CD4-positive, alpha-beta T cell treated with Interleukin-6 at 100 ng/mL for 8 hours (primary cell): ENCODE measurements at regions not wholly inside any gene's neighbourhood (a gene's known extent, or its start where the extent isn't known, plus 50 kb on each side); places are given as distances from the start of the nearest gene placed in this dataset.

Experiments
- DNase-seq: peaks from one replicate; pipeline ENCODE4 v3.0.0-alpha.2; 2020; ENCODE audit warnings: mixed read lengths, low spot score

DNA sequence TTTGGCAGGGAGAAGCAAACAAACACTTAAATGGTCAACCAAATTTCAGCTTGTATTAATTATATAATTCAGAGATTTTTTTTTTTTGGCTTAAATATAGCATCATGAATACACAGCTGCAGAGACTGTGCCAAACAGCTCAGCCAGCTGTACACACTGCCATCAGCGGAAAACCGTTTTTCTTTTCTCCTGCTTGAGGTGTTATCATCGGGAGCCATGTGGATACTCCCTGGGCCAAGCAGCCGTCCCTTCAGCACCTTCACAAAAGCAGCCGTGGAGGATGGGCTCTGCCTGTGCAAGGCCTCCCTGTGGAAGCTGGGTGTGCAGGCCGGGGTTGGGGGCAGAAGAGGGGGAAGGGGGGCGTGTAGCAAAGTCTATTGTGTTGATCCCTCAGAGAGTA, 85.0 kb downstream of the NUF2 start:
- DNase-seq, result no peak

DNA sequence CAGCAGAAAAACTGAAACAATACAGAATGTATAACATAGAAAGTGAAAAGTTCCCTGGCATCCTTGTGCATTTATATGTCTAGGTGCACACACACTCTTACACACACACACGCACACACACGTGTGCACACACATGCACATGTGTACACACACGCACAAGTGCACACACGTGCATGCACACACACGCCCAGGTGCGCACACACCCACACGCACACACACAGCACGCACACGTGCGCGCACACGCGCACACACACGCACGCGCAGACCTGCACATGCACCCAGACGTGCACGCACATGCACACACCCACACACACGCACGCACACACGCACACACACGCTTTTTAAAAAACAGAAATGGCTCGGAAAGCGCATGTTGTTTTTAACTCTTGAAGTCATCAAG, 86.5 kb downstream of the NUF2 start:
- no peak for DNase-seq

DNA sequence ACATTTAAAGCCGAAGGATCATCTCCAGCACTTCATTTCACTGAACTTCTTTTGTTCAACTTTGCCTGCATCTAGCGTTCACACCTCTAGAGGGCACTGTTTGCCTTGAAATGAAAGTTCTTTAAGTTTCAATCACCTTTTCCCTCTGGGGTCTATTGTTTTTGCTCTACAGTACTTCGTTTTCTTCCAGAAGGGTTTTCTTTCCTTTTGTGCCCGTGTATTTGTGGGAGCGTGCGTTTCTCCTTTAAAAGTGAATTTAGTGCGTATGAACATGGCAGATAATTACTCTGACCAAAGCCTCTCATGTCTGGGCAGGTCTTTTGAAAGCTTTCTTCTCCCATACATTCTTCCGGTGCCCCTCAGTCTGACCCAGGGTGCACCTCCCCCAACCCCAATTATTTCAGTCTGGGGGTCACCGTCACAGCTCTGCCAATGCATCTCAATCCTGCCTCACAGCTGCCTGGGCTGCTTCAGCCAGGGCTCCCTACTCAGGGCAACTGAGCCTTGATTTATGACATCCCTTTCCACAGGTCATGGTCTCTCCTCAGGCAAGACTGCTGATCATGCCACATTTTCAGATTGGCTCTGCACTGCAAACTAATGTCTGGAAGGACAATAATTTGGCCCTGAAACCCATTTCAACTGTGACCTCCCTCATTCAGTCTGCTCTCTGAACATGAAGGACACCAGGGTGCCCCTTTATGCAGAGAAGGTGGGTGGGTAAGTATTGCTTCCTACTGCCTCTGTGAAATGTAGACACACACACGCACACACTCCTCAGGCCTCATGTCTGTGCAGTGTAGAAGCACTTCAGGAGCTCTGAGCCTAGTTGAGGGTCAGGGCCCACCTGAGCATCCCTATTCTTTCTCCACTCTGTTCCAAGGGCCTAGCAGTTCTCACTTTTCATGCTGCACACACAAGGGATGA, 88.6 kb downstream of the NUF2 start:
- DNase-seq, result peak; percentile 7

DNA sequence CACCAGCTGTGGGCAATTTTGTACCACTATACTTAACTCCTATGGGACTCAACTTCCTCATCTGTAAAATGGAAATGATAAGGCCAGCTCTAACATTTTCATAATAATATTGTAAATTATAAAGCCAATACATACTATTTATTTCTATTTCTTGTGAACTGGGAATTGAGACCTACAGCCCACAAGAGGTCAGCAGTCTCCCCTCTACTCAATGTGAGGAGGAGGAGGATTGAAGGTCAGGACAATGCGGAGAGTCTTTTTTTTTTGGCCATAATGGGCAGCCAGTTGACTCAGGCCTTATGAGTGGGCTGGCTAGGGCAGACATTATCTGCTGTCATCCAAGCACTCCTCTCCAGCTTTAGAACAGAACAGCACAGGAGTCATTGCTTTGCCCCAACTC, 90.5 kb downstream of the NUF2 start:
- no peak for DNase-seq

DNA sequence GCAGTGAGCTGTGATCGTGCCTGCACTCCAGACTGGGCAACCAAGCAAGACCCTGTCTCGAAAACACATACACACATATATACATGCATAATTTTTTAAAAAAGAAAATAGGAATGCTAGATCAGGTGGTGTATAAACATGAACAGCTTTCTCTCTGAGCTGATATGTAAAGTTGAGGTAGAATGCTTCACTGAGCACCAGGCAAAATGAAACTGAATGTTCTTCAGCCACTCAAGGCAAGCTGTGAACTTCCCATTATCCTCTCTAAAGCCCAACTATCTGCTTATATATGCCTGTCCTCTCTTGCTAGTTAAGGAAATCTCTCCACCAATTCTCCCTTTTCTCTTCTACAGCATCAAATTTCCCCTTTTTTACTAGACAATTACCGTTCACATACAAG, 93.0 kb downstream of the NUF2 start:
- no peak for DNase-seq

DNA sequence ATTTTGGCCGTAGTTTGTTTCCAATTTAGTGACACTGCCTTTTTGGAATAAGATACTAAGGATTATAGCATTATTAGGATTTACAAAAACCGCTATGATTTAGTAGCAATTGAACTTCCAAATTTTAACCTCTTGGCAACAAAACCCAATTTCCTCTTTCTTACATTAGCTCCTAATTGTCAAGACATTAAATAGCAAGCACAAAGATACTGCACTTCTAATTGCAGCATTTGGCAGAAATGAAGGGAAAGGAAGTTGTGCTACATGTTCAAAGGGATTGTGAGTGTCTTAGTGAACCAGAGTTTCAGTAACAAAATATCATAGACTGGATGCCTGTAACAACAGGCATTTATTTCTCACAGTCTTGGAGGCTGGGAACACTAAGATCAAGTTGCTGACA, 99.9 kb downstream of the NUF2 start:
- DNase-seq, result no peak

DNA sequence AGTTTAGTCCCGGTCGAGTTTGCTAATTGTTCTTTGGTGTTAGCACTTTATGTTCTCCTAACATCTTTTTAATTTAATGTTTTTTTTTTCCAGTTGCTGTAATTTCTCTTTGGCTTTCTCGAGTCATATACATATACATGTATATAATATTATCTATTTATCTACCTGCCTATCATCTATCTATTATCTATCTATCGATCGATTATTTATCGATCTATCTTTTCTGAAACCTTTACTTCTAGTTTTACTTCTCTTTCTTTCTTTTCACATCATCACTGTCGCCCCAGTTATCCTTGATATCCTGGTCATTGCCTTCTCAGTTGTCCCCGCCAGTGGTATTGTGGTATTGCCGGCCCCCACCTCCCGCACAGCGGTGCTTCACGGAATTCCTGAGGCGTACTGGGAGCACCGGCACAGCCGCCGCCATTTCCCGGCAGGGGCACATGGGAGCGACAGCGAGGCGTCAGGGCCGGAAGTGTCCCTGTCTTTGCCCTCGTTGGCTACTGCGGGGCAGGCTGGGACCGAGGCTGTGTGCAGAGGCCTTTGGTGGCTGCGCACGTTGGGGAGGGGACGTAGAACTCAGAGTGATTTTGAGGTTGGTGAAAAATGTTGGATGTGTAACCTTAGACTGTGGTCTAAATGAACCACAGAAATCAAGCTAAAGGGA, 101.1 kb downstream of the NUF2 start:
- no peak for DNase-seq

DNA sequence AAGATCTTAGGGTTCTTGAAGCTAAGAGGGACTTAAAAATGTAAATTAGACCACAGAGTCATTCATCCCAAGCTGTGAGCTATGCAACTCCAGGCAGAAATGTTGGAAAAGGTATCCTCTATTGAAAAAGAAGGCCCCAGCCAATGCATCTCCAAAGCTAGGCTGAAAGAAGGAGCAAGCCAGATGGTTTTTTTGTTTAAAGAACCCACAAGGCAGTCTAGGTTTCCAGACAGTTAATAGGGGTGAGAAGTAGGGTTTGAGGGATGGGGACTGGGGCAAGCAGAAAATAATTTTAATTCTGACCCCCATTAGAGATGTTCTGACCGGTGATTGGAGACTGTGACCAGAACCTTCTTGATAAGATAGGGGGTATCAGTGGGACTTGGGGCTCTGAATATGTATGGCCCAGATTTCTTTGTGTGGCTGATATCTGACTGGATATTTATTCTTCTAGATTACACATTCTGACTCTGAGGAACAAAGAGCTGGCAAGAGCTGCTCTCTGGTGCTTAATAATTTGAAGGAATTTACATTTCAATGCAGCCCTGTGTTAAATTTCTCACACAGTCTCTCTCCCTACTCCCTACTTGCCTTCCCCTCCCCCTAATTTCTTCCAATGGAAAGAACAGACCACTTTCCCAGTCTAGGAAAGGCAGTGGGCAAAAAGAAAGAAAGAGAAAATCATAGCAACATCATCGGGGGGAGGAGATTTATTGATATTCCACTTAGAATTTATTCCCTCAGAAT, 104.9 kb downstream of the NUF2 start:
- DNase-seq, result no peak

DNA sequence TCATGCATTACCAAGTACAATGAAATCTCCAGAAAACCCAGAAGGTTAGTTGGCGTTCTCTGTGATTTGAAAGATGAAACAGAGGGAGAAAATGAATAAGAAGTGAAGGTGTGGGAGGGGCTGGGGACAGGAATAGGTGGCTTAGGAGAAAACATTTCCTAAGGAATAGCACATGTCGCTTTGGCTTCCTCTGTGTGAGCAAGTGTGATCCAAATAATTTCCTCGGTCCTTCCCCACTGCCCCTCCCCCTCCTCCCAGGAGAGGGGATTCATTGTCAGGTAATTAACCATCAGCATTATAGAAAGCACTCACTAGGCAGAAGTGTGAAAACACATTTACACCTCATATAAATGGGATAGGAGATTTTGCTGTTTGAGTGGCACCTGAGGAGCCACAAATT, 105.5 kb downstream of the NUF2 start:
- no peak for DNase-seq

DNA sequence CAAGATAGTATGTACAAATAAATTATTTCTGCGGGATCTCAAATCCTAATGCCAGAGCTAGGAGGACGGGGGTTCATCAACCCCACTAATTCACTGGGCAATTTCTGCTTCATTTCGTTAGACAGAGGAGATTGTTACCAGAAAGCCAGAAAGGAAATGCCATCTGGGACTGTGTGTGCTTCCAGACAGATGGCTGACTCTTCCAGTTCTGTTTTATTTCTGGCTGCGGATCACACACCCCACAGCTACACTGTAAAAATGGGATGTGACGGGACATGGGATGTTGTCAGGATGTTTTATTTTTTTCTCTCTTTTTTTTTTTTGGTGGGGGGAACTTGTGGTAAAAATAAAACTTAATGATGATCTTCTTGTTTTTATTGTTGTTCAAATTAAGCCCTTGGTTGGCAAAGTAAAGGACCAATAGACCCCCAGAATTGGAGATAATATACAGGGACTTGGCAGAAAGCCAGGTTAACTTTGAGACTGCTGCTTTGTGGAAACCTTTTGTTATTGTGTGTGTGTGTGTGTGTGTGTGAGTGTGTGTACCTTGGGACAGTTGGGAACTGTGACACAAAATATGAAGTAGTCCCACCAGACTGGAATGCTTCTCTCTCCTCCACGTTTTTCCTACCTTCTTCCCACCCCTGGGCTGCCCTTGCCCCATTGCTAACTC, 114.5 kb downstream of the NUF2 start:
- DNase-seq, result no peak

DNA sequence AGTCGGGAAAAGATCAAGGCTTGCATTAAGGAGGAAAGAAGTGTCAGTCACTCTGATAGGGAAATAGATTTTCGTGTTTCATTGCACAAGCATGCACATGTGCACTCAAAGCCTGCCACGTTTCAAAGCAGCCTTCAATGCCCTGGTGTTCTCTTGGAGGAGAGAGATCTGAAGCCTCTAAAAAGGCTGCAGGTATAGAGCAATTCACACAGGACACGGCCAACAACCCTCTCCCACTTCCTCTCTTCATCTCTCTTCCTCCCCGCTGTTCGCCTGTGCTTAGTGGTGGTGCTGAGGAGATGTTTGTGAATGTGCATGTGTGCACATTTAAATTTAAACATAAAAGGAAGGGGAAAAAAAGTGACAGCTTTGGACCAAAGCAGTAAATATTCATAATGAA, 117.7 kb downstream of the NUF2 start:
- DNase-seq, result no peak

DNA sequence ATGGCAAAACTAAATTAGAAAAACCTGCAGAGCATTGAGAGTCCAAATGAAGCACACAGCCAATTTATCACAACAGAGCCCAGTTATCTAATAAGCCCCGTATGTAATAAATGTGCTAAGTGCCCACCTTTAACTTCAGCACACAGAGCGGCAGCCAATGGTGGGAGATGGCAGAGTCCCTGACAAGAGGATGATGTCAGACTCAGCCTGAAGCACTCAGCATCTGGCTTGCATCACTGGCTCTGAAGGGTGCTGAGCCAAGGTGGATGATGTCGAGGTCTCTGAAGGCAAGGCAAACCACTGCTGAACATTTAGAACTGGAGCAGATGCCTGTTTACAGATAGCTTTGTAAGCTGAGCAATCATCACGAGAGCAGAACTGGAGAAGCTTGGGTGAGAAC, 118.3 kb downstream of the NUF2 start:
- no peak for DNase-seq

DNA sequence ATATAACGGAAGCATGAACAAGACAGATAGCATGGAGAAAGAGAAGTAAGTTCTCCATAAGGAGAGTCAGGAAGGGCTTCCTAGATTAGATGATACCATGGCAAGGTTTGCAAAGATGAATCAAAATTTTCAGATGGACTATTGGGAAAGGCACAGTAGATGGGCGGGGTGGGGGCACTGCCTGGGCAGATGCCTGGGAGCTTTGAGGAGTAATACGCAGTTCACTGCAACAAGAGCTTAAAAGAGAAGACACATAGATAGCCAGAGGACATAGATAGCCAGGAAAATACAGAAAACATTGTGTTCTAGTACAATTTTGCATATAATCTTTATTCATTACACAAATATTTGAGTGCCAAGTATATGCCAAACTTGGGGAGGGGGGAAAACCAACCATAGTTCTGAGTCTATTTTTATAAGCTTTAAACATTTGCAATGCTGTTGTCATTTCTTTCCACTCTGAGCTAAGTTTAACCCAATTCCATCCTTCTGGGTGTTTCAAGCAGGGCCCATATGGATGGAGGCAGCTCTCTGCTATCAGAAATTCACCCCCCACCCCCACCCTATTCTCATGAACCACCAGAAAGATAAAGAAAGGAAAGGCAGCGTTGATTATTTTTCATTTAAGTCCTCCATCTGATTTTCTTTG, 120.6 kb downstream of the NUF2 start:
- DNase-seq, result no peak

DNA sequence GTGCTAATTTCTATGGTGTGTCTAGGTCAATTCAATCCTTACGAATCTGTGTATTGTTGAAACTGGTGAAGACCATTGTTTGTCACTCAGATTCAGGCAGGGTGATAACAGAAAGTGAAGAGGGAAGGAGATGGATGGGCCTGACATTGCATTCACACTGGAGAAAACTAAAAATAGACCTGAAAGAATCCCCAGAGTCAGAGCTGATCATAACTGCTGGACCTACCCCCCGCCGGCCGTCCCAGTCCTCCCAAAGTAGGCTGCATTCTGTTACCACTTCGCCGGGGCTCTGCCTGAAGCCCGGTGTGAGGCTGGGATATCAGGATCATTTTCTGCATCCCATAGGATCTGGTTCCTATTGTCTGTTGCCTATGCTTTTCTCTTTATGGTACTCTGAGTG, 121.1 kb downstream of the NUF2 start:
- DNase-seq, result no peak

DNA sequence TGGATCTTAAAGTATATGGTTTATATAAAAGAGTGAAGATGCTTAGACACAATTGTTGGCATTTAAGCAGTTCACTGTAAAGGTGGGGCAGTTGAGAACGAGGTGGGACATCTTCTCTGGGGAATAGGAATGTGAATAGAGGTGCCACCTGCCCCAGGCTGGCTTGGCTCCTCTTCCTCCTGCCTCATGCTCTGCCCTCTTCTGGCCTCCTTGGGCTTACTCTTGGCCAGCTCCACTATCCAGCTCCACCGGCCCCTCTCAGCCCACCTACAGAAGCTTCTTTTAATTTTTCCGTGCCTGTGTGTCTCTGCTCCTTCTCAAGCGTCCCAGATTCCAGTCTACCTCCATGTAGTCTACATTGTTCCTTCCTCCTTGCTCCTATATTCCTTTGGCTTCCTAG, 122.1 kb downstream of the NUF2 start:
- DNase-seq, result no peak

DNA sequence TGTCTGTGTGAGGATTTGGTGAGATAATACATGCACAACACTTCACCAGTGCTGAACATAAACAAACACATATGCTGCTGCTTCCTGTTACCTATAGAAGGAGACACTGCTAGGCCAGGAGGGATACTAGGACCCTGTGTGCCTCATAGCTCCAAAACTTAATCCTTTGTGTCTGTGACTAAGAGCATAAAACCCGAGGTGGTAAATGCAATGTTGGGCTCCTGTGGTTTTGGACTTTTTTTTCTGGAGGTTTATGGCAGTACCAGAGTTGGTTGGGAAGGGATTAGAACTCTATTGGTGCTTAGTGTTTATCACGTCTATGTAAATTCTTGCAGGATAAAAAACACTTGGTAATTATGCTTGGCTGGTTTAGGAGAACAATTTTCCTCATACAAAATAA, 122.9 kb downstream of the NUF2 start:
- no peak for DNase-seq

DNA sequence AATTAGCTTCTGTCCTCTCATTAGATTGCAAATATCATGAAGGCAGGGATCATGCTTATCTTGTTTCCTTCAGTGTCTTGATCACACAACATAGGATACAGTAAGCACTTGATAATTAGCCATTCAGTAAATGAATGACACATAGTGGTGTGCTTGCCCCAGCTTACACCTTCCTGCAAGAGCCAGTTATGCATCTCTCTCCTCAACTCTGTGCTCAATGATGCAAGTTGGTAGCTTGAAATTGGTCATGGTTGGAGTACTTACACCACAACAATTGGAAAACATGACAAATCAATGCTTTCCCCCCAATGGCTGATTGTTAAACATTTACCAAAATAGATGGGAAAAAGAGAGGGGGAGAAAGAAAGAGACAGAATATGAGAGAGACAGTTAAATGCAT, 129.2 kb downstream of the NUF2 start:
- no peak for DNase-seq

DNA sequence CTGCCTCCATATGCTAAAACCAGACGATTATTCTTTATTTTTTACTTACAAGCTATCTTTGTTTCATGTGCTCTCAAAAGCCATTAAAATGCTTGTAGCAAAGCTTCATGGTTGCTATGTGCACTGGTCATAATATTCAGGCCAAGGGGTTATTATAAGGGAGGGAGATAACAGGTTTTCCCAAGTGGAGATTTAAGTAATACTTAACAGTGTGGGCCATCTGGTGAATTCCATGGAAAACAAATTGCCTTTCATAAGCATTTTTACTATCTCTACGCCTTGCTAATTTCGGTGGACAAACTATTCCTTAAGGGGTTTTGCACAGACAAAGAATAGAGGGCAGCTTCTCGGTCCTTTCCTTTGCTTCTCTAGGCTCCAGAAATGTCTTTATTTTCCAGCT, 137.8 kb downstream of the NUF2 start:
- no peak for DNase-seq

DNA sequence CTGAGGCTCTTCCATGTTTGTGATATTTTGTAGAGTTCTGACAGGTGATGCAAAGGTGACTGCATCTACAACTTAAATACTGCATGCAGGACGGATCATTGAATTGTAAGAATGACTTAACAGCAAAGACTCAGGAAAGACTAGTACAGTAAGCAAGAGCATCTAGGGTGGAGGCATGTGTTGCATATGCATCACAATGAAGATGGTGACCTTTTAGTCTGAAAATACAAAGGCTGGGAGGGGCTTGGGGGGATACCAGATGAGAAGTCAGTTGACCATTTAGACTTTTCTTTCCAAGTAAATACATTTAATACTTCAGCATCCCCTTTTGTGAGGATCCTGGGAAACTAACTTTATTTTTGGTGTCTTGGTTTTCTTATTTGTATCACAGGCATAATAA, 145.5 kb downstream of the NUF2 start:
- DNase-seq, result no peak

DNA sequence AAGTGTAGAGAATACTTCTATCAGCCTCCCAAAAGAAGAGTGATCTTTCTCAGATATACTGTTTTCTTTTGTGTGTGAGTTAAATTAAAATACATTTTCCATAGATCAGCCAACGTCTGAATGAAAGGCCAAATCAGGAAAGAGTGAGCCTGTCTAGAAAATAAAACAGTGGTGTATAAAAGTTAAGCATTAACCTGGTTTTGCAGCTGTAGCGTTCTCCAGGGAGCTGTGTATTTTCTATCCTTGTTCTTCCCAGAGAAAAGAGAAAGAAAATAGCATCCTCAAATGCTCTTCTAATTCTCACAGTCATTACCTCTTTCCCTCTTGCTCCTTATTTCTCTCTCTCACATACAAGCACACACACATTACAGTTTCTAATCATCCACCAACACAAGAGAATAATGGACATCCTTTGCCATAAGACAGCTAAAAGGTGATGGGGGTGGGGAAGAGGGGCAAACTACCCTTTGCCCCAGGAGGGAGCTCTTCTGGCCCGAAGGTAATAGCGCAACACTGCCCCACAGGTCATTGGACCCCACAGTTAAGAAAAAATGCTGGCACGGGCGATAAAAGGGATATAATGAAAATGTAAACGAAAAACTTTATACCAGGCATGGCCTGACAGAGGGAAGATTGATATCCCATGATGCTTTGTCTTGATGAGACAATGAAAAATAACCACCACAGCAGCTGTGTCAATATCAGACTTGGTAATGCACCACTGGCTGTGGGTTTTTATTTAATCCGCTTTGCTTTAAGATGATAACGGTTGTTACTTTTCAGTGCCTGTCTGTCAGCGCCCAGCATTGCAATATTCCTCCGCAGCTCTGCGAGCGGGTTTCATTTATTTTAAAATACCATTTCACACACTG, 150.3 kb downstream of the NUF2 start:
- no peak for DNase-seq
